ENCODE measurements at regions not wholly inside any gene's neighbourhood (a gene's known extent, or its start where the extent isn't known, plus 50 kb on each side); places are given as distances from the start of the nearest gene placed in this dataset.

GRCh38 chr1:234958066-234958705, 170.5 kb downstream of the TOMM20 start:
- Histone ChIP-seq H3K4me3 (no peak overlapping the region), H3K36me3 (no peaks in the 10 kb centered on the region), H3K9me3 (no peaks in the 10 kb centered on the region), H3K27ac (peak overlapping the region; percentile 88 to 99 (median 95)), H3K27me3 (no peaks in the 10 kb centered on the region), H3K4me1 (peaks cover 0 to 91% (median 45%) of the 10 kb centered on the region in 4 donors)
- intact Hi-C loops (cut with DNase I): loop anchor here in 1 of 2 donors (5.0 kb wide), 1 partner anchor 81 kb away; no protein-coding TSS in a partner anchor
- ATAC-seq (peak; percentile 6 to 40 (median 26)), DNase-seq (peak; percentile 57 to 79 (median 78))
- WGBS (ENCODE audit: insufficient coverage, low coverage, low lambda C conversion rate, missing lambda C conversion rate): 60% methylated on average over 5 of the region's 13 CpGs
- TF ChIP-seq POLR2A (IDR thresholded peaks at IDR 0.05) (peak; percentile 52), CTCF (IDR thresholded peaks at IDR 0.05) (no peak)

- peak; percentile 74 to 94 (median 86) for DNase-seq
- WGBS (ENCODE audit: insufficient coverage, low coverage, low lambda C conversion rate, missing lambda C conversion rate): 47% methylated on average over 9 of the region's 14 CpGs
- Histone ChIP-seq H3K4me1 (peaks cover 0 to 85% (median 41%) of the 10 kb centered on the region in 4 donors), H3K36me3 (no peaks in the 10 kb centered on the region), H3K27ac (peak overlapping the region; percentile 88 to 99 (median 95)), H3K27me3 (no peaks in the 10 kb centered on the region), H3K4me3 (no peak overlapping the region), H3K9me3 (no peaks in the 10 kb centered on the region)
- TF ChIP-seq POLR2A (IDR thresholded peaks at IDR 0.05) (peak; percentile 60), CTCF (IDR thresholded peaks at IDR 0.05) (no peak)
- intact Hi-C loops (cut with DNase I): loop anchor here in 1 of 2 donors (5.0 kb wide), 1 partner anchor 80 kb away; no protein-coding TSS in a partner anchor
- ATAC-seq: peak; percentile 52 to 76 (median 64)
Measured at GRCh38 chr1:234957330-234958065, 171.1 kb downstream of the TOMM20 start.

GRCh38 chr1:234956821-234957329, 171.8 kb downstream of the TOMM20 start:
- TF ChIP-seq CTCF (IDR thresholded peaks at IDR 0.05): no peak
- TF ChIP-seq POLR2A (IDR thresholded peaks at IDR 0.05): no peak
- peaks cover 0 to under 1% (median 0%) of the 10 kb centered on the region in 4 donors for H3K9me3 ChIP-seq
- DNase-seq (peak in 2 of 3 donors; percentile 31 to 55), ATAC-seq (peak in 1 of 4 donors; percentile 5)
- H3K4me1 ChIP-seq: peaks cover 0 to 78% (median 37%) of the 10 kb centered on the region in 4 donors
- 27% methylated on average over 11 of the region's 11 CpGs for WGBS (ENCODE audit: insufficient coverage, low coverage, low lambda C conversion rate, missing lambda C conversion rate)
- intact Hi-C loops (cut with DNase I): loop anchor here in 1 of 2 donors (5.0 kb wide), 1 partner anchor 80 kb away; no protein-coding TSS in a partner anchor
- H3K36me3 ChIP-seq: no peaks in the 10 kb centered on the region
- H3K4me3 ChIP-seq: no peak overlapping the region
- peak overlapping the region; percentile 88 to 99 (median 95) for H3K27ac ChIP-seq
- H3K27me3 ChIP-seq: no peaks in the 10 kb centered on the region

- TF ChIP-seq CTCF (IDR thresholded peaks at IDR 0.05) (no peak), POLR2A (IDR thresholded peaks at IDR 0.05) (peak; percentile 40)
- H3K36me3 ChIP-seq: no peaks in the 10 kb centered on the region
- 8% methylated on average over 11 of the region's 11 CpGs for WGBS (ENCODE audit: insufficient coverage, low coverage, low lambda C conversion rate, missing lambda C conversion rate)
- DNase-seq: peak; percentile 76 to 85 (median 81)
- intact Hi-C loops (cut with DNase I): loop anchor here in 1 of 2 donors (5.0 kb wide), 1 partner anchor 78 kb away; no protein-coding TSS in a partner anchor
- peak overlapping the region; percentile 88 to 99 (median 95) for H3K27ac ChIP-seq
- peaks cover 0 to 64% (median 31%) of the 10 kb centered on the region in 4 donors for H3K4me1 ChIP-seq
- no peak overlapping the region for H3K4me3 ChIP-seq
- H3K9me3 ChIP-seq: peaks cover 0 to 3% (median 0%) of the 10 kb centered on the region in 4 donors
- peak; percentile 52 to 74 (median 57) for ATAC-seq
- no peaks in the 10 kb centered on the region for H3K27me3 ChIP-seq
Measured at GRCh38 chr1:234955107-234955731, 173.4 kb downstream of the TOMM20 start.
